22Rv1 (cell line): ENCODE measurements at regions not wholly inside any gene's neighbourhood (a gene's known extent, or its start where the extent isn't known, plus 50 kb on each side); places are given as distances from the start of the nearest gene placed in this dataset.
"Not testable (repeated sequence)": the region's sequence is repeated elsewhere in the genome, so short reads cannot be mapped to it uniquely, and the experiment has no call there.

Experiments
- H3K27ac ChIP-seq: fragments of 450-650 bp; 2 replicates; pipeline ENCODE4 v1.5.1; 2017
- ZFX ChIP-seq: fragments of 450-650 bp; IDR thresholded peaks from 2 replicates; pipeline ENCODE4 v1.6.1; 2017; ENCODE audit warnings: antibody characterized with exemption, borderline replicate concordance
- TF ChIP-seq, protein P1 (sequence below): fragments of 450-650 bp; IDR thresholded peaks from 2 replicates; pipeline ENCODE4 v1.5.1; 2017; ENCODE audit warnings: mild to moderate bottlenecking

GRCh38 chr2:57207191-57207590 lies 839.4 kb upstream of the VRK2 start:
- no peak overlapping the region for H3K27ac ChIP-seq
- TF ChIP-seq ZFX, result no peak
- TF ChIP-seq, protein P1, sequence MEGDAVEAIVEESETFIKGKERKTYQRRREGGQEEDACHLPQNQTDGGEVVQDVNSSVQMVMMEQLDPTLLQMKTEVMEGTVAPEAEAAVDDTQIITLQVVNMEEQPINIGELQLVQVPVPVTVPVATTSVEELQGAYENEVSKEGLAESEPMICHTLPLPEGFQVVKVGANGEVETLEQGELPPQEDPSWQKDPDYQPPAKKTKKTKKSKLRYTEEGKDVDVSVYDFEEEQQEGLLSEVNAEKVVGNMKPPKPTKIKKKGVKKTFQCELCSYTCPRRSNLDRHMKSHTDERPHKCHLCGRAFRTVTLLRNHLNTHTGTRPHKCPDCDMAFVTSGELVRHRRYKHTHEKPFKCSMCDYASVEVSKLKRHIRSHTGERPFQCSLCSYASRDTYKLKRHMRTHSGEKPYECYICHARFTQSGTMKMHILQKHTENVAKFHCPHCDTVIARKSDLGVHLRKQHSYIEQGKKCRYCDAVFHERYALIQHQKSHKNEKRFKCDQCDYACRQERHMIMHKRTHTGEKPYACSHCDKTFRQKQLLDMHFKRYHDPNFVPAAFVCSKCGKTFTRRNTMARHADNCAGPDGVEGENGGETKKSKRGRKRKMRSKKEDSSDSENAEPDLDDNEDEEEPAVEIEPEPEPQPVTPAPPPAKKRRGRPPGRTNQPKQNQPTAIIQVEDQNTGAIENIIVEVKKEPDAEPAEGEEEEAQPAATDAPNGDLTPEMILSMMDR, result no peak

- TF ChIP-seq, protein P1, result no peak
- TF ChIP-seq ZFX, result no peak
- H3K27ac ChIP-seq, result no peak overlapping the region
These were observed 836.8 kb upstream of the VRK2 start for GRCh38 chr2:57209799-57210198.

- TF ChIP-seq ZFX, result no peak
- TF ChIP-seq, protein P1, result no peak
These were observed 835.8 kb upstream of the VRK2 start for GRCh38 chr2:57210855-57211254.

DNA sequence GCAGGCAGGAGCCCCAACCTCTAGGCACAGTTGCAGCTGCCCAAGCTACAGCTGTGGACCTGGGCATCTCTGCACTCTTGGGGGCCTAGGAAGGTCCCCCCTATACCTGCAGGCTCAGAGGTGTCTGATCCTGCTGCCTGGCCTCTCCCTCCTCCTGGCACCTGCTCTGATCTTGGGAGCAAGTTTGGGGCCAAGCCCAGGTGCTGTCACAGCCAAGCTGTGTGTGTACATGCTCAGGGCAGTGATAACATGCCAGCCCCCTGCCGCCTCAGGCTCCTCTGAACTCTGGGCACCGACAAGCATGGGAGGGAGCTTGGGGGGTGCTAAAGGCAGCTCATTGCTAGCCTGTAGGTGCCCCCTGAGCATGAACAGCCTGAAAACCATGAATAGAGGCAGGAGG lies 829.6 kb upstream of the VRK2 start:
- no peak overlapping the region for H3K27ac ChIP-seq
- no peak for TF ChIP-seq ZFX
- TF ChIP-seq, protein P1, result no peak

More at GRCh38 chr2:57210855-57211254, 835.8 kb upstream of the VRK2 start:
- H3K27ac ChIP-seq, result no peak overlapping the region

DNA sequence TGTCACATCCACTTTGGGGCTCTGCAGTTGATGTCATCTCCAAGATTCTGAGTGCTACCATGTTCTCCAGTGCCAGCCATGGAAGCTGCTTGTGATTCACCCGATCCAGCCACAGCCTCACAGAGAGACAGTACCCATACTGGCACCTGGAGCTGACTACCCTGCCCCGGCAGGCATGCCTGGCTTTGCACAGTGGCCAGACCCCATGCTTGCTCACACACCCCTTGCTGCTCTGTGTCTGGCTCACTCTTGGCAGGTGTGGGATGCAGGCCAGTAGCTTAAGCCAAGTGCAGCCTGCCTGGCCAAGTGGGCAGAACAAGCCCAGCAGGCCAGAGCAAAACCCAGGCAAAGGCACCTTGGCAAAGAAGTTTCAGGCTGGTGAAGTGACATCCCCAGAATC lies 828.4 kb upstream of the VRK2 start:
- H3K27ac ChIP-seq, result no peak overlapping the region
- no peak for TF ChIP-seq ZFX
- TF ChIP-seq, protein P1, result no peak

DNA sequence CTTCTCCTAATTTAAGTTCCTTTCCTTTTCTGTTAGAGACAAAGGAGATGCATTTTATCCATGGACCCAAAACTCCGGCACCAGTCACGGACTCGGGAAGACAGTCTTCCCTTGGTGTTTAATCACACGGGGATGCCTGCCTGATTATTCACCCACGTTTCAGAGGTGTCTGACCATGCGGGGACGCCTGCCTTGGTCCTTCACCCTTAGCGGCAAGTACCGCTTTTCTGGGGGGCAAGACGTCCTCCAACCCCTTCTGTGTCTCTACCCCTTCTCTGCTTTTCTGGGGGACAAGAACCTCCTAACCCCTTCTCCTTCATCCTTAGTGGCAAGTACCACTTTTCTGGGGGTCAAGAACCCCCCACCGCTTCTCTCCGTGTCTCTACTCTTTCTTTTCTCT lies 816.9 kb upstream of the VRK2 start:
- H3K27ac ChIP-seq, result not testable (repeated sequence)

- not testable (repeated sequence) for H3K27ac ChIP-seq
These were observed 814.3 kb upstream of the VRK2 start for GRCh38 chr2:57232341-57232740.

DNA sequence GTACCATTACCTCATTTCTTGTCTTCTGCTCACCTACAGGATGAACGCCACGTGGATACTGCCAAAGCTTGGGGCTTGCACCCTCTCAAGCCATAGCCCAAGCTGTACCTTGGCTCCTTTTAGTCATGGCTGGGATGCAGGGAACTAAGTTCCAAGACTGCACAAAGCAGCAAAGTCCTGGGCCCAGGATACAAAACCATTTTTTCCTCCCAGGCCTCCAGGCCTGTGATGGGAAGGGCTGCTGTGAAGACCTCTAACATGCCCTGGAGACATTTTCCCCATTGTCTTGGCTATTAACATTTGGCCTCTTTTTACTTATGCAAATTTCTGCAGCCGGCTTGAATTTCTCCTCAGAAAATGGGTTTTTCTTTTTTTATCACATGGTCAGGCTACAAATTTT lies 795.1 kb upstream of the VRK2 start:
- not testable (repeated sequence) for H3K27ac ChIP-seq

- H3K27ac ChIP-seq, result not testable (repeated sequence)
These were observed 770.2 kb upstream of the VRK2 start for GRCh38 chr2:57276408-57276807.

DNA sequence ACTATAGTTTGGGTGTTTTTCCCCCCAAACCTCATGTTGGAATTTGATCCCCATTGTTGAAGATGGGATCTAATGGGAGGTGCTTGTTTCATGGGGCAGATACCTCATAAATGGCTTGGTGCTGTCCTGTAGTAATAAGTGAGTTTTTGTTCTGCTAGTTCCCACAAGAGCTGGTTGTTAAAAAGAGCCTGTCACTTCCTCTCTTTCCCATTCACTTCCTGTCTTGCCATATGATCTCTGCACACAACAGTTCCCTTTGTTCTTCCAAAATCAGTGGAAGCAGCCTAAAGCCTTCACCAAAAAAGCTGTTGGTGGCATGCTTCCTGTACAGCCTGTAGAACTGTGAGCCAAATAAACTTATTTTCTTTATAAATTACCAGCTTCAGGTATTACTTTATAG lies 768.2 kb upstream of the VRK2 start:
- H3K27ac ChIP-seq, result peak overlapping the region; percentile 49
- no peak for TF ChIP-seq ZFX
- TF ChIP-seq, protein P1, result no peak
